Gastrocnemius medialis (tissue), 4 donors: ENCODE measurements at regions not wholly inside any gene's neighbourhood (a gene's known extent, or its start where the extent isn't known, plus 50 kb on each side); places are given as distances from the start of the nearest gene placed in this dataset.

Experiments used
- CTCF ChIP-seq, 5 experiments: fragments of 450-650 bp in 3 of 5; fragments of 200-600 bp in 2 of 5; sonication (generic) in 2 of 5; IDR thresholded peaks in 4 of 5; conservative IDR thresholded peaks in 1 of 5; 1 replicate in 4 of 5; 2 replicates in 1 of 5; pipeline ENCODE4 v1.5.1; 2016 to 2019; ENCODE audit warnings: antibody characterized with exemption in 5 of 5, mild to moderate bottlenecking in 3 of 5, moderate library complexity in 3 of 5
- POLR2A ChIP-seq, 2 donors: fragments of 450-650 bp; IDR thresholded peaks; one replicate each; pipeline ENCODE4 v1.6.1; 2017; ENCODE audit warnings: antibody characterized with exemption in 2 of 2, mild to moderate bottlenecking in 2 of 2, moderate library complexity in 2 of 2

DNA sequence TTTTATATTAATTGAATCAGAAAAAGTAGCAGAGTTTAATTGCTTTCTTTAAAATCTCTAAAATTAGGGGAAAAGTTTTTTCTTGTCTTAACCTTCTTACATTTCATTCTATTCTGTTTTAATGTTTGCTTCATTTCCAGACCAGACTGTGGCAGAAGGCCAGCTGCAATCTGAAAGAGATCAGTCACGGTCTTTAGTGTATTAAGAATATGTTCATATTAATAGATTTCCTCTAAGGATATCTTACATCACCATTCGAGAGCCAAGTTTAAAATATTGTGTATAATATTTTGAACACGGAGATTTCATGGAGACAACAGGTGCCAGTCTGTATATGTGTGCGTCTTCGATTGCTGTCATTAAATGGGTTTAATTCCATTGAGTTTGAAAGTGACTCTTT is 230.9 kb upstream of the ZSWIM2 start:
- TF ChIP-seq CTCF (IDR thresholded peaks at IDR 0.05 in 4 of 5, conservative IDR thresholded peaks at IDR 0.05 in 1 of 5) (no peak), POLR2A (IDR thresholded peaks at IDR 0.05) (no peak)
